ENCODE measurements at regions not wholly inside any gene's neighbourhood (a gene's known extent, or its start where the extent isn't known, plus 50 kb on each side); places are given as distances from the start of the nearest gene placed in this dataset.

GRCh38 chr20:17882065-17882833 lies 86.3 kb downstream of the SNX5 start (continued):
- TF ChIP-seq HNF4G (IDR thresholded peaks at IDR 0.05; ENCODE audit: borderline replicate concordance, low read depth, low read length) (peak; percentile 40; the same call in 1 of the 2 replicates), HNF4G (CRISPR knock-in tag; IDR thresholded peaks at IDR 0.05; ENCODE audit: borderline replicate concordance, low read depth) (0 out of 2 replicates have a peak, but pooled peaks have one; percentile 16), SNRNP70 (IDR thresholded peaks at IDR 0.05; ENCODE audit: low read depth, low read length) (no peak), POLR2A (IDR thresholded peaks at IDR 0.05; ENCODE audit: insufficient read depth in 1 of 2, low read depth in 2 of 2, low read length in 2 of 2) (peak; percentile 73 to 76), MTERF4 (CRISPR knock-in tag; IDR thresholded peaks at IDR 0.05) (peak; percentile 86), SIX1 (CRISPR knock-in tag; IDR thresholded peaks at IDR 0.05; ENCODE audit: borderline replicate concordance) (no peak), ZNF572 (CRISPR knock-in tag; IDR thresholded peaks at IDR 0.05) (no peak), IRX3 (CRISPR knock-in tag; IDR thresholded peaks at IDR 0.05; ENCODE audit: borderline replicate concordance, low read depth) (no peak), LBX2 (CRISPR knock-in tag; IDR thresholded peaks at IDR 0.05; ENCODE audit: borderline replicate concordance) (0 out of 2 replicates have a peak, but pooled peaks have one; percentile 28), ZBTB7A (CRISPR knock-in tag; IDR thresholded peaks at IDR 0.05) (peak; percentile 84), TGIF2 (CRISPR knock-in tag; IDR thresholded peaks at IDR 0.05) (peak; percentile 65; the same call in 1 of the 2 replicates), ZHX1 (CRISPR knock-in tag; IDR thresholded peaks at IDR 0.05; ENCODE audit: low read depth) (peak; percentile 88), HIC2 (CRISPR knock-in tag; IDR thresholded peaks at IDR 0.05; ENCODE audit: low read depth) (peak; percentile 97), ZFP91 (CRISPR knock-in tag; IDR thresholded peaks at IDR 0.05; ENCODE audit: borderline replicate concordance) (peak; percentile 92; the same call in 1 of the 2 replicates), ZNF296 (CRISPR knock-in tag; conservative IDR thresholded peaks at IDR 0.05) (no peak; the same call in 1 of the 2 replicates), ZNF598 (CRISPR knock-in tag; IDR thresholded peaks at IDR 0.05; ENCODE audit: borderline replicate concordance) (0 out of 2 replicates have a peak, but pooled peaks have one; percentile 67), TFE3 (CRISPR knock-in tag; IDR thresholded peaks at IDR 0.05) (peak; percentile 63; the same call in 1 of the 2 replicates), NPAS2 (CRISPR knock-in tag; IDR thresholded peaks at IDR 0.05; ENCODE audit: borderline replicate concordance) (no peak), HOXA3 (CRISPR knock-in tag; IDR thresholded peaks at IDR 0.05) (peak; percentile 89), HIVEP1 (CRISPR knock-in tag; IDR thresholded peaks at IDR 0.05) (peak; percentile 75)

Measured in HepG2 (cell line).